ENCODE measurements at regions not wholly inside any gene's neighbourhood (a gene's known extent, or its start where the extent isn't known, plus 50 kb on each side); places are given as distances from the start of the nearest gene placed in this dataset.
A peak's percentile ranks its signal among the peaks of the same experiment; 100 is the strongest.
"Not testable (repeated sequence)": the region's sequence is repeated elsewhere in the genome, so short reads cannot be mapped to it uniquely, and the experiment has no call there.

DNA sequence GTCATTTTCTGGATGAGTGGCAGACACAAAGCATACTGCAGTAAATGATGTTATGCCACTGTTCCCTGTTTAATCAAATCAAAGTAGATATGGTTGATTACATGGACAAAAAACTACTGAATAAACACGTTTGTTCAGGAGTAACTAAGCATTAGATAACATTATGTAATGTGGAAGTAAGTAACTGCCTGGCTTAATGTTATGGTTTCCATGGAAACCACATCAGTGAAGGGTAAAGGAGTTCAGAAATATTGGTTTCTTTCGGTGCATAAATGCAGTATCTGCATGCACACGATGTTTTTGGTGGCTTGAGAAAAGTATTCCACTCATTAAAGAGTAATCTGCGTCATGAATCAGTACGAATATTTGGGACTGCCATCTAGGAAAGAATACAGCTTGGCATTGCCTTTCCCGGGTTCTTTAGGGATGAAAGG is 131.3 kb upstream of the PRKCQ start:
- no peak for TF ChIP-seq GATA1 (IDR thresholded peaks at IDR 0.05; ENCODE audit: low read depth, low read length)
- TF ChIP-seq POLR2A (IDR thresholded peaks at IDR 0.05; ENCODE audit: low read length) = no peak
- DNase-seq = no peak

DNA sequence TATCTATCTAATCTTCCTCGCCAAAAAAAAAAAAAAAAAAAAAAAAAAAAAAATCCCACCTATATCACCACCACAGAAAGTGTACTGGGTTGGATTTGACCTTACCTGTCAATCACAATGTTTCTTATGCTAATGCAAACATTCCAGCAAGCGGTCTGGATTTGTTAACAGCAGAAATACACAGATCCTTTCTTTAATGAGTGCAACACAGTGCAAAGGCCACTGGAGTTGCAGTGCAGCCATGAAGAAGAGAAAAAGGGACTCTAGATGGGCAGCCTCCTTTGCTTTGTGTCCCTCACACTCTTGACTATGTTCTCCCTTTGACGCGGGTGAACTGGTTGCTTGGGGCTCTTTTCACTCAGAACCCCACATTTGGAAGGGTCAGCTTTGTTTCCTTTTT is 127.3 kb upstream of the PRKCQ start:
- no peak for TF ChIP-seq POLR2A (IDR thresholded peaks at IDR 0.05; ENCODE audit: low read length)
- no peak for TF ChIP-seq GATA1 (IDR thresholded peaks at IDR 0.05; ENCODE audit: low read depth, low read length)
- DNase-seq = no peak

DNA sequence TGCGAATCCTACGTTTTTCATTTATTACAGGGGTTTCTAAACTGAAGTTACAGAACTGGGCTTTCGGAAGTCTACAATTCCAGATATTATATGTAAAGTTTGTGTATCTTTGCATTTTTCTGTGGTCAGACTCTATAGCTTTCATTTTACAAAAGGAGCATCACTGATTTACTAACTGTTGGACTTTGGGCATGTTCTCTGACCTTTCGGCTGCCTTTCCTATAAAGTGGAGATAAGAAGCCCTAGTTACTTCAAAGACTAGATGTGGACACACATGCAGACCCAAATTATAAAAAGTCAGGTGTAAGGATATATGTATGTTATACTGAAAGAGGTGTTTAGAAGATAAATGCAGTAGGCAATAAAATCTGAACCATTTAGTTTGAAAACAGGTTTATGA is 126.6 kb upstream of the PRKCQ start:
- DNase-seq = no peak
- TF ChIP-seq POLR2A (IDR thresholded peaks at IDR 0.05; ENCODE audit: low read length) (no peak), GATA1 (IDR thresholded peaks at IDR 0.05; ENCODE audit: low read depth, low read length) (no peak)

DNA sequence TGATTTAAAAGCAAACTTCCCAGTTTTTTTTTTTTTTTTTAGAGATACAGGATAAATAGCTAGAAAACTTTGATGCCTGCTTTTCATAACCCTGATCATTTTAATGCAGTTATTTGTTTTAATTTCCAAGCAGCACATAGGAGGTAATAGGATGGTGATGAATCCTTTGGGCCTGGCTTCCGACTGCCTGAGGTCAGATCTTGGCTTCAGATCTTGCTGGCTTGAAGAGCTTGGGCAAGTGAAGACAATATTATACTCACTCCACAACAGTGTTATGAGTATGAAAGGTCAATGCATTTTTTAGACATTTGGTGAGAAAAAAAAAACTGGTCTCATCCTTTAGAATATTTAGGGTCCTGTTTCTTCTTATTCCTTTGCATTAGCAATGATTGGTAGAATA is 124.8 kb upstream of the PRKCQ start:
- DNase-seq = no peak
- no peak for TF ChIP-seq GATA1 (IDR thresholded peaks at IDR 0.05; ENCODE audit: low read depth, low read length)
- no peak for TF ChIP-seq POLR2A (IDR thresholded peaks at IDR 0.05; ENCODE audit: low read length)

DNA sequence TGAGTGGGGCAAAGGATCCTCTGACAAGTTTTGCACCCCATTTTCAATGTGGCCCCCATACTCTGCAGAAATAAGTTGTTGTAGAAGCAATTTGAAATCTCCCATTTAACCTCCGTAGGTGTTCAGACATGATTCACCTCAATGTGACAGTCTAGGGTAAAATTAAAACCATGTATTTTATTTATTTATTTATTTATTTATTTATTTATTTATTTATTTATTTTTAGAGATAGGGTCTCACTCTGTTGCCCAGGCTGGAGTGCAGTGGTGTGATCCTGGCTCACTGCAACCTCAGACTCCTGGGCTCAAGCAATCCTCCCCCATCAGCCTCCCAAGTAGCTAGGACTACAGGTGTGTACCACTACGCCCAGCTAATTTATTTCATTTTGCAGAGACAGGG is 122.8 kb upstream of the PRKCQ start:
- DNase-seq = not testable (repeated sequence)

DNA sequence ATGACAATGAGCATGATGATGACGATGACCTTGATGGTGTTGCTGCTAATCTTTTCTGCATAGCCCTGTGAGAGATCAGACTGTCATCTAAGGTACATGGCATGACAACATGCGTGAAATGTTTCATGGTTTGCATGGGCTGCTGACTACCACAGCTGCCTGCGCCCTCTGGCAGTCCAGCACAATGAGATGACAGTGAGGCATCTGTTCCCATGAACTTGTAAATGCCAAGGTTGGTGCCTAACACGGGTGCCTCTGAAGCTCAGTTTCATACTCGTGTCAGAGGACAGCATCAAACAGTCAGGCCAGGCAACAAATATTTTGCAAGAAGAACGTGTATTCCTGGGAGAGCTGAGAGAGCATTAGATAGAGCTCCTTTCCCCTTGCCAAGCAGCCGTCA is 122.0 kb upstream of the PRKCQ start:
- TF ChIP-seq GATA1 (IDR thresholded peaks at IDR 0.05; ENCODE audit: low read depth, low read length) = no peak
- no peak for TF ChIP-seq POLR2A (IDR thresholded peaks at IDR 0.05; ENCODE audit: low read length)

DNA sequence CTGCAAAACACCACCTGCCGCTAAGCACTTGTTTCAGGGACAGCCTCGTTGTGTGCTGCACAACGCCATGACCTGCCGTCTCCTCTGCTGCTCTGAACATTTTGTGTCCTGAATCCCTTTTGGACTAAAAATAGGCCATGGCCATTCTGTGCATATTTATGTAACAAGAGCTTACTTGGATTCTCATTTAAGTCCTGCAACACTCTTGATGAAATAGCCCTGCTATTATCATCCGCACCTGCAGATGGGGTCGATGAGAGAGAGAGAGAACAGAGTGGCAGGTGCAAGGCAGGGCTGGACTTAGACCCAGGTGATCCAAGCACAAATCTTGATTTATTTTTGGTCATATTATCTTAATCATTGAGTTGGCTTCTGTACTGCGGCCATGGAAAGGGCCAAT is 121.2 kb upstream of the PRKCQ start:
- TF ChIP-seq GATA1 (IDR thresholded peaks at IDR 0.05; ENCODE audit: low read depth, low read length) (no peak), POLR2A (IDR thresholded peaks at IDR 0.05; ENCODE audit: low read length) (no peak)
- peak in 1 of 2 experiments; percentile 3 for DNase-seq

More for the DNA sequence above, 122.0 kb upstream of the PRKCQ start:
- no peak for DNase-seq

DNA sequence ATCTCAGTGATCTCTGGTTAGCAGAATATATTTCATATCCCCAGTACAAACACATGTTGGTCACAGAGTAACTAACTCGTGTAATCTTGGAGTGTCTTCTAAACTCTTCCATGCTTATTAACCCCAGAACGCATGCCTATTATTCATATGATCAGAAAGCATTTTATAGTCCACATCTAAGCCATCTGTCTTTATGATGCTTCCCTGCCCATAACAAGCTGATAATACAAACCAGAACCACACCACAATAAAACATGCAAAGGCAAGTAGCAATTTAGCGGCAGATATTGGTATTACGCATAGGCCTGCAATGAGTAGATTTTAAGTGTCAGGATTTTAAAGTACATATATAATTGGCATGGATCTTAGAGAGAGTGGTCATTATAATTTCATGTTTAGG is 120.0 kb upstream of the PRKCQ start:
- DNase-seq = no peak
- TF ChIP-seq POLR2A (IDR thresholded peaks at IDR 0.05; ENCODE audit: low read length) (no peak), GATA1 (IDR thresholded peaks at IDR 0.05; ENCODE audit: low read depth, low read length) (no peak)

DNA sequence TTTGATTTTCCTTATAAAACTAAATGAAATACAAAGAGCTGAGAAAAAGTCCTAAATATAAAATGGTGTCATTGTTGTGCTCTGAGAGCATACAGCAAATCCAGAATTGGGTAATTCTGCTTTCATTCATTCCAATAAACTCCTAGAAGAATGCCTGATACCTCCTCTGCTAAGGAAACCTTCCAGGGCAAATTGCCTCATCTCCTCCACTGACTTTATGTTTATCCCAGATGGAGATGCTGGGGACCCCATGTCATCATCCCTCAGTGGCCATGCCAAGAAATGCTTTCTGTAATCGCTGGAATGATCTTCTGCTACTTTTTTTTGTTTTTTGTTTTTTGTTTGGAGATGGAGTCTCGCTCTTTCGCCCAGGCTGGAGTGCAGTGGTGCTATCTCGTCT is 119.3 kb upstream of the PRKCQ start:
- TF ChIP-seq GATA1 (IDR thresholded peaks at IDR 0.05; ENCODE audit: low read depth, low read length) (no peak), POLR2A (IDR thresholded peaks at IDR 0.05; ENCODE audit: low read length) (no peak)
- DNase-seq = no peak

DNA sequence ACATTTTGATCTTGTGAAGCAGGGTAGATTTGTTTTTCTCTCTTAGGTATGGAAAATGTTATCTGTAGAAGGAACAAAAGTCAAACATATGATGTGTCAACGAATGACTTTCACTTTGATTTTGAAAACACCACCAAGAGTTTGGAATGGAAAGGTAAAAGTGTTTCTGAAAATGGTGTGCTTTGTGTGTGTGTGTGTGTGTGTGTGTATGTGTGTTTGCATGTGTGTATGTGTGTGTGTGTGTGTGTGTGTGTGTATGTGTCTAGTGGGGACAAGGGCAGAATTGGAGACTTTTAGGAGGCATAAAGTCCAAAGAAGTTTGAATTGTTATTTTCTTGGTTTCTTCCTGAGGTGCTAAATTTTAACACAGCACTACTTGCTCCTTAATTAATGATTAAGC is 115.4 kb upstream of the PRKCQ start:
- no peak for DNase-seq
- TF ChIP-seq GATA1 (IDR thresholded peaks at IDR 0.05; ENCODE audit: low read depth, low read length) = no peak

DNA sequence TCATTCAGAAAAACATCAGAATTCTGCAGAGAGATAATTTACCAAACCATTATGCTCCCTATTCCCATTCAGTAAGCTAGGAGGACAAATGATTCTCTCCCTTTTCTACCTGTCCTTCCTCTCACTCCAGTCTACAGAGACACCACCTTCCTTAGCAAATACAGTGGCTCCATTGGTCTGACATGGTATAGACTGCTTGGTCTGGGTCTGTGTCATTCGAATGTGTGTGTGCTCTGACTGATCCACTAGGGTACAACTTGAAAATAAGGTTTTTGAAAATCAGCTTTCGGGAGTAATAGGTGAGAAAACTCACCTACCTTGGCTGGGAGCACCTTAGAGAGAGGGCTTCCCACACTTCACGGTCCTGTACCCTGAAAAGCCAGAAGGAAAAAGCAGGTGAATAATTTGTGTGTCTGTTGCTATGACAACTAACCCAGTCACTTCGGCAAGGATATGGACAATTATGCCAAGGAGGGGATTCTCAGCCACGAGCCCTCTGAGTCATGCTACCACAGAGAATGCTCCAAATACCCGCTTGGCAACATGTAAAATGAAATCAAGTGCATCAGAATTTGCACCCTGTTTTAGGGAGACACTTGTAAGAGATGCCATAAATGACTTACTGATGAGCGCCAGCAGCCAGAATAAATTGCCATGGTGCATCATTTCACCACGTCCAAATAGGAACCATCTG is 114.5 kb upstream of the PRKCQ start:
- TF ChIP-seq POLR2A (IDR thresholded peaks at IDR 0.05; ENCODE audit: low read length) (no peak), GATA1 (IDR thresholded peaks at IDR 0.05; ENCODE audit: low read depth, low read length) (no peak)
- no peak for DNase-seq

DNA sequence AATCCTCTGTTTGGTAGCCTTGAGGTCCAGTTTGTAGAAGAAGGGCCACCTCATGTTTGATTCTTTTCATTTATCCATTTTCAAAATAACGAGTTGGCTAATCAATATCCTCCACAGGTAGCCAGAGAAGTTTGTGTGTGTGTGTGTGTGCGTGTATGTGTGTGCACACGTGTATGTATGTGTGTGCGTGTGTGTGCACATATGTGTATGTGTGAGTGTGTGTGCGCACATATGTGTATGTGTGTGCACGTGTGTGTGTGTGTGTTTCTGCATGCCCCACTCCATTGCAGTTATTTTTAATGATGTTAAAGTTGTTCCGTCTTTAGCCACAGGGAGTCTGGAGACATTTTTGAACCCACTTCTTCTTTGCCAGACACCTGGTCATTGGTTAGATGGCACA is 112.8 kb upstream of the PRKCQ start:
- DNase-seq = no peak
- TF ChIP-seq POLR2A (IDR thresholded peaks at IDR 0.05; ENCODE audit: low read length) (no peak), GATA1 (IDR thresholded peaks at IDR 0.05; ENCODE audit: low read depth, low read length) (no peak)

DNA sequence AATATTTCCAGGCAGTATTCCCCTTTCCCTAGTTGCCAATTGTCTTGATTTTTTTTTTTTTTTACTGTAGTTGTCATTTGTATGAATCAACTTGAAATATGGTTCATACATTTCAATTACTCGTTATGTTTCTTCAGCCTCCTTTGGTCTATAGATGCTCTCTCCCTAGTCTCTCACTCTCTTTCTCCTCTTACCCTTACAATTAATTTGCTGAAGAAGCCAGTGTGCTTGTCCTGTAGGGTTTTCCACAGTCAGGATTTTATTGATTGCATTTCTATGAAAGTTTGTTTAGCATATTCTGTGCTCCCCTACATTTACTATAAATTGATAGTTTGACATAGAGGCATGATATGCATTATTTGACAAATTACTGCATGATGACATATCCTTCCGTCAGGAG is 112.0 kb upstream of the PRKCQ start:
- no peak for DNase-seq
- TF ChIP-seq POLR2A (IDR thresholded peaks at IDR 0.05; ENCODE audit: low read length) = no peak
- TF ChIP-seq GATA1 (IDR thresholded peaks at IDR 0.05; ENCODE audit: low read depth, low read length) = no peak

DNA sequence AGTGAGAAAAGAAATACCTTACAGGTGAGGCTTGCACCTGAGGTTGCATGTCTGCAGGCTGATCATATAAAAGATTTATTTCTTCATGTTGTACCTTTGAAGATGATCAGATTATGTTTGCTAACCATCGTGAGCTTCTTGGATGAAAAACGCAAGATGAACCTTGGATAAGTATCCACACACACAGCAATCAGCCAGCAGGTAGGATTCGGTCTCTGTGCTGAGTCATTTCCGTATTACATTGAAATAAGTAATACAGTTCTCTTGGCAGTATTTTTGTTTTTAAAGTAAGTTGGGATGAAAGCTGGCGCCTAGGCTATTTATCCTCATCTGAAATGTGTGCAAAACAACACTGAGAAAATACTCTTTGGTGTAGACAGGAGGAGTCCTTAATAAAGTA is 109.0 kb upstream of the PRKCQ start:
- TF ChIP-seq GATA1 (IDR thresholded peaks at IDR 0.05; ENCODE audit: low read depth, low read length) (no peak), POLR2A (IDR thresholded peaks at IDR 0.05; ENCODE audit: low read length) (no peak)
- DNase-seq = no peak

DNA sequence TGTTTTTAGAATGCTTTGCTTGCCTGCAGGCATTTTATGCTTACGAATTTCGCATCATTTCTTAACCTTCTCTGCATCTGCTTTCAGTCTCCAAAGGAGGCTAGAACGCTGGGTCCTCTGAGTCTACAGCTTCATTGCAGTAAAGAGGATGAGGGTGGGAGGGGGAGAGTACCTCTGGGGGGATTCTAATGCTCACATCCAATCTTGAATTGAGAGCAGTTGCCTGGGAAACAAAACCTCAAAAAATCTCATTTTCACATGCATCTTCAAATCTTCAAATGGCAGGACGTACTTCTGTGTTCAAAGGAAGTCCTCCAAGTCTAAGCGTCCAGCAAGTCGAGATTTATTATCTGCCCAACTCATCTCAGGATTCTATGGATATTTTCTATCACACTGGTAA is 100.7 kb upstream of the PRKCQ start:
- TF ChIP-seq GATA1 (IDR thresholded peaks at IDR 0.05; ENCODE audit: low read depth, low read length) (no peak), POLR2A (IDR thresholded peaks at IDR 0.05; ENCODE audit: low read length) (no peak)
- DNase-seq = no peak

DNA sequence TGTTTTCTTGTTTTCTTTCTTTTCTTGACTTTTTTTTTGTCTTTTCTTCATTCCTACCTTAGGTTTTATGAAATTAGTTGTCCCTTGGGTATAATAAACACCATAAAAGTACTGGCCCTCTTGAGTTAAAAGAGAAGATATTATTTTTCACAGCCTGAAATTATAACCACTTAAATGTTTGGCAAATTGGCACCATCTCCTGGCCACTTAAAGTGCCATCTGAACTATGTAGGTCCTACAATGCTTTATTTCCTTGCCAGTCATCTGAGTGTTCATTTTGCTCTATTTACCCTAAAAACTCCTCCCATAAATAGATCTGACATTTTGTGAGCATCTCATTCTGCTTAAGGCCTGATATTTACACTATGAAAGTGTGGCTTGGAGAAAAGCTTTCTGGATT is 98.9 kb upstream of the PRKCQ start:
- TF ChIP-seq POLR2A (IDR thresholded peaks at IDR 0.05; ENCODE audit: low read length) = no peak
- no peak for TF ChIP-seq GATA1 (IDR thresholded peaks at IDR 0.05; ENCODE audit: low read depth, low read length)

More for the DNA sequence above, 98.9 kb upstream of the PRKCQ start:
- DNase-seq = no peak

Measured in erythroblast (primary cell).